Immature natural killer cell (primary cell): ENCODE measurements at regions not wholly inside any gene's neighbourhood (a gene's known extent, or its start where the extent isn't known, plus 50 kb on each side); places are given as distances from the start of the nearest gene placed in this dataset.
"Not testable (repeated sequence)": the region's sequence is repeated elsewhere in the genome, so short reads cannot be mapped to it uniquely, and the experiment has no call there.

Experiments
- DNase-seq, 3 donors: peaks; one replicate each; pipeline ENCODE4 v3.0.0; 2022; ENCODE audit warnings: mixed read lengths in 1 of 3
- H3K27ac Mint-ChIP-seq, 6 donors: one replicate each; pipeline ENCODE4 v1.8.0; 2020; ENCODE audit warnings: mixed read lengths in 6 of 6, mild to moderate bottlenecking in 5 of 6, inconsistent platforms in 4 of 6, moderate library complexity in 3 of 6
- H3K27me3 Mint-ChIP-seq, 3 donors: one replicate each; pipeline ENCODE4 v1.8.0; 2020 to 2021; ENCODE audit warnings: low read depth in 3 of 3, mild to moderate bottlenecking in 3 of 3, mixed read lengths in 3 of 3, moderate library complexity in 3 of 3, inconsistent platforms in 1 of 3
- H3K36me3 Mint-ChIP-seq, 3 donors: one replicate each; pipeline ENCODE4 v1.8.0; 2020; ENCODE audit warnings: mixed read lengths in 3 of 3, inconsistent platforms in 2 of 3, mild to moderate bottlenecking in 2 of 3
- H3K4me1 Mint-ChIP-seq, 2 donors: one replicate each; pipeline ENCODE4 v1.8.0; 2020; ENCODE audit warnings: inconsistent platforms in 2 of 2, mild to moderate bottlenecking in 2 of 2, mixed read lengths in 2 of 2, moderate library complexity in 1 of 2
- H3K4me3 Mint-ChIP-seq, 5 donors: one replicate each; pipeline ENCODE4 v1.8.0; 2020; ENCODE audit warnings: mild to moderate bottlenecking in 5 of 5, mixed read lengths in 5 of 5, inconsistent platforms in 3 of 5, moderate library complexity in 3 of 5
- H3K9me3 Mint-ChIP-seq, 6 donors: one replicate each; pipeline ENCODE4 v1.8.0; 2020; ENCODE audit warnings: mild to moderate bottlenecking in 6 of 6, mixed read lengths in 6 of 6, inconsistent platforms in 4 of 6, moderate library complexity in 3 of 6

DNA sequence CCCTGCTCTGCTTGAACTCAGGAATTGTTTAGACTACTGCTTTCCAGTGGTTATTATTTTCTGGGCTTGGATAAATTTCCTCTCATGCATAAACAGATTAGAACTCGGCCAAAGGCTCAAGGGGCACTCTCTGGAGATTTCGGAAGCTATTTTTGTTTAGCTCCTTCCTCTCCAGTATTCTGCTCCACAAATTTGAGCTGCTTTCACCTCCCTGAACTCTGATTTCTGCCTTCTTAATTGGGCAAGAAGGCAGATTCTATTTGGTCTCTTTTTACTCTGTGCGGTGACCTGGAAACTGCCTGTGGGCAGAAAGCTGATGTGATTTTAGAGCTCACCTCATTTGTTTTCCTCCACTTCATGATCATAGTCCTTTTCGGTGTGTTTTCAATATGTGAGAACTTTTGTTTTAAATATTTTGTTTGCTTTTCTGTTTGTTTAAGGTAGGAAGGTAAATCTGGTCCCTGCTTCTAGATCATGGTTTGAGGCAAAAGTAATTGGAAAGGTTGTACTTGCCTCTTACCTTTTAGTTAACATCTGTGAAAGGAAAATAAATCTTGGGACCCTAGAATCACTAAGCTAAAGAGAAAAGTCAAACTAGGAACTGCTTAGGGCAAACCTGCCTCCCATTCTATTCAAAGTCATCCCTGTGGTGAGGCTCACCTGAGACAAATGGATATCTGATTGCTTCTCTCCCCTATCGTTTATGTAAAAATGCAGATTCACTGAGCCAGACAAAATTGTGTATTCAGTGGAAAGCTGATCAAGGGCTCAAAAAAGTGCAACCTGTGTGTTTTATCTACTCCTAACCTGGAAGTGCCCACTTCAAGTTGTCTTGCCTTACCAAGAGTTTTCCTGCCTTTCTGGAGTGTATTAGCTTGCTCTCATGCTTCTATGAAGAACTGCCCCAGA is 714.7 kb upstream of the PCDH20 start:
- Mint-ChIP-seq H3K4me3 (no peak overlapping the region), H3K9me3 (peaks cover 10 to 38% (median 12%) of the 10 kb centered on the region in 6 donors), H3K4me1 (no peaks in the 10 kb centered on the region), H3K27ac (no peak overlapping the region), H3K36me3 (peaks cover 0 to 3% (median 0%) of the 10 kb centered on the region in 3 donors), H3K27me3 (peaks cover 0 to 2% (median 1%) of the 10 kb centered on the region in 3 donors)
- no peak for DNase-seq

DNA sequence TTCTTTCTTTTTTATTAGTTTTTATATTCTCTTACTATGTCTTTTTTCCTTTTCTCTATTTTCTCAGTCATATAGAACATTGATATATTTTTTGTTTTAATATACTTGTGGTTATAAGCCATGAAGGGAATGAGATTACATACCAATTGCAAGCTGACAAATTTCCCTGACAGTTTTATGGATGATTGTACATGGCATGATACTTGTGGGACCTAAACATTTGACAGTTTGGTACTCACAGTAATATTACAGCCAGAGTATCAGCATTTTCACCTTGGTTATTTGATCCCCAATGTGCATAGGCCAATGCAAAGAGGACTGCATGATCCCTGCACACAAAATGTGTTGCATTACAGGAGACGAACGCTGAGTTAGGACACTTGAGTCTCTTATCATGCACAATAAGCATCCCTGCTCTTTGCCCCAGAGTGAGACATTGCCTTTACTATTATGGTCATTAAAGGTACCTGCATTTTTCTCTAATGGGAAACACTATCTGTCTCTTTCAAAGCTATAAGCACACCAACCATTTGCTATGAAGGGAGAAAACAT is 713.4 kb upstream of the PCDH20 start:
- Mint-ChIP-seq H3K36me3 (peaks cover 0 to 3% (median 0%) of the 10 kb centered on the region in 3 donors), H3K4me3 (no peak overlapping the region)

DNA sequence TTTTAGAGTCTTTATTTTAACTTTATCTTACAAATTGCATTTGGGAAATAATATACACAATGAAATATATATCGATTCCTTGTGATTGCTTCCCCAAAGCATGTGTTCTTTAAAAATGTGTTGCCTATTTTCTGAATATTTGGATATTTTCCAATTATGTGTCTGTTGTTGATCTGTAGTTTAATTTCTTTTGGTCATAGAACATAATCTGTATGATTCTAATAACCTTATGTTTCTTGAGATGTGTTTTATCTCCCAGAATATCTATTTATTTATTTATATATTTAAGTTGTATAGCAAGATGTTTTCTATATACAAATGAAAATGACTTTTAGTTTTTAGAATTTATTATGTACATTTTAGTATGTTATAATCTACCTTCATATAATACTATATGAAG is 710.8 kb upstream of the PCDH20 start:
- no peak for DNase-seq
- Mint-ChIP-seq H3K4me3 (no peak overlapping the region), H3K27me3 (peaks cover 0 to 2% (median 1%) of the 10 kb centered on the region in 3 donors), H3K27ac (no peak overlapping the region), H3K4me1 (no peaks in the 10 kb centered on the region), H3K36me3 (no peaks in the 10 kb centered on the region), H3K9me3 (peaks cover 5 to 27% (median 8%) of the 10 kb centered on the region in 6 donors)

More for the DNA sequence above, 713.4 kb upstream of the PCDH20 start:
- H3K4me1 Mint-ChIP-seq: no peaks in the 10 kb centered on the region
- peaks cover 9 to 38% (median 12%) of the 10 kb centered on the region in 6 donors for H3K9me3 Mint-ChIP-seq
- no peak for DNase-seq
- H3K27ac Mint-ChIP-seq: no peak overlapping the region
- H3K27me3 Mint-ChIP-seq: peaks cover 0 to 2% (median 1%) of the 10 kb centered on the region in 3 donors

DNA sequence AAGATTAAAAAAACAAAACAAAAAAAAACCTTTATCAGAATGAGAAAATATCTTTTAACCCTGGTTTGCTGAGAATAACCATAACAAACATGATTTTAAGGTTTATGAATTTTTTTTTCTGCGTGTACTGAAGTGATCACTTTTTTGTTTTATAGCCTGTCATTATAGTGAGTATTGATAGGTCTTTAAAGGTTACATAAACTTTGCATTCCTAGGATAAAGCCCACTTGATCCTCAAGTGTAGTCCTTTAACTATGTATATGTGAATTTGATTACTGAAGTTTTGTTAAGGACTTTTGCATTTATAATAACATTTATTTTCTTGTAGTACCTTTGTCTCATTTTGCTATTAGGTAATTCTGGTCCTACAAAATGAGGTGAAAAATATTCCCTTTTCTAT is 709.8 kb upstream of the PCDH20 start:
- Mint-ChIP-seq H3K4me1 (no peaks in the 10 kb centered on the region), H3K27ac (no peak overlapping the region), H3K27me3 (peaks cover 0 to 2% (median 1%) of the 10 kb centered on the region in 3 donors), H3K4me3 (no peak overlapping the region), H3K36me3 (no peaks in the 10 kb centered on the region), H3K9me3 (peaks cover 5 to 21% (median 9%) of the 10 kb centered on the region in 6 donors)
- DNase-seq: no peak

GRCh38 chr13:62123409-62123808 is 707.8 kb upstream of the PCDH20 start:
- no peaks in the 10 kb centered on the region for H3K36me3 Mint-ChIP-seq
- H3K27me3 Mint-ChIP-seq: peaks cover 0 to 2% (median 1%) of the 10 kb centered on the region in 3 donors
- DNase-seq: no peak
- no peak overlapping the region for H3K27ac Mint-ChIP-seq
- peaks cover 0 to 18% (median 7%) of the 10 kb centered on the region in 6 donors for H3K9me3 Mint-ChIP-seq
- H3K4me1 Mint-ChIP-seq: no peaks in the 10 kb centered on the region
- no peak overlapping the region for H3K4me3 Mint-ChIP-seq

DNA sequence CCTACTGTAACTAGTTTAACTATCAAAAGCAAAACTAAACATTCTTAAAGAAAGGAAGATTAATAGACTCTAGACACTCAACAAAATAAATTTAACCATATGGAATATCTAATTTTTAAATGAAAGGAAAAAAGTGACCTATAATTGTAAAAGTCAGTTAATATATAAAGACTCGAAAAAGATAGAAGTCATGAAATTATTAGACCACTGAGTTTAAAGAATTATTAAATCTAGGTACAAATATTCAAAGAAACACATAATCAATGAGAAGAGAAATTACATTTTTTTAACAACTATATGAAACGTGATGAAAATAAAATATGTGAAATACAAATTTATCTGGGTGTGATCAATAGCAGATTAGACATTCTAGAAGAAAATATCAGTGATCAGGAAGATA is 706.8 kb upstream of the PCDH20 start:
- Mint-ChIP-seq H3K9me3 (peaks cover 0 to 12% (median 5%) of the 10 kb centered on the region in 6 donors), H3K4me3 (no peak overlapping the region), H3K27me3 (no peaks in the 10 kb centered on the region), H3K36me3 (no peaks in the 10 kb centered on the region), H3K27ac (no peak overlapping the region), H3K4me1 (no peaks in the 10 kb centered on the region)
- no peak for DNase-seq

GRCh38 chr13:62119739-62120700 is 704.4 kb upstream of the PCDH20 start:
- no peaks in the 10 kb centered on the region for H3K4me1 Mint-ChIP-seq
- H3K4me3 Mint-ChIP-seq: no peak overlapping the region
- H3K27ac Mint-ChIP-seq: no peak overlapping the region
- H3K36me3 Mint-ChIP-seq: no peaks in the 10 kb centered on the region
- H3K27me3 Mint-ChIP-seq: no peaks in the 10 kb centered on the region
- peaks cover 3 to 19% (median 9%) of the 10 kb centered on the region in 6 donors for H3K9me3 Mint-ChIP-seq
- no peak for DNase-seq

GRCh38 chr13:62115831-62116230 is 700.2 kb upstream of the PCDH20 start:
- H3K27ac Mint-ChIP-seq: no peak overlapping the region
- H3K9me3 Mint-ChIP-seq: peaks cover 3 to 22% (median 9%) of the 10 kb centered on the region in 6 donors
- DNase-seq: no peak
- H3K27me3 Mint-ChIP-seq: no peaks in the 10 kb centered on the region
- H3K4me3 Mint-ChIP-seq: no peak overlapping the region
- no peaks in the 10 kb centered on the region for H3K36me3 Mint-ChIP-seq
- no peaks in the 10 kb centered on the region for H3K4me1 Mint-ChIP-seq

DNA sequence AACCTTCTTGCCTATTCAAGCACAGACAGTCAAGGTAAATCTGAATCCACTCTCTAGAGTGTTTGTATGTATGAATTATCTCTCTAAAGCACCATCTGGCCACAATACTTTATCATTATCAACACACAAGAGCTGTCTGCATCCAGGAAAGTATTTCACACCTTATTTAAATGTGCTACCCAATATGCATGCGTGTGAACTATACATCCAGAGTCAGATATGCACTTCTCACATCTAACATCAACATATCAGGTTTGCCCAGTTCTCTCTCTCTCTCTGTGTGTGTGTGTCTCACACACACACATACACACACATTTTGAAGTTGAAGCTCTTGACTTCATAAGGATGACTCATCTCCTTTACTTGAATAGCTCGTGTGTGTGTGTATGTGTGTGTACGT is 697.5 kb upstream of the PCDH20 start:
- Mint-ChIP-seq H3K4me1 (no peaks in the 10 kb centered on the region), H3K4me3 (no peak overlapping the region), H3K27ac (no peak overlapping the region), H3K27me3 (no peaks in the 10 kb centered on the region), H3K9me3 (peaks cover 6 to 25% (median 8%) of the 10 kb centered on the region in 6 donors), H3K36me3 (no peaks in the 10 kb centered on the region)
- no peak for DNase-seq

- peaks cover 6 to 32% (median 7%) of the 10 kb centered on the region in 6 donors for H3K9me3 Mint-ChIP-seq
- H3K4me1 Mint-ChIP-seq: no peaks in the 10 kb centered on the region
- no peaks in the 10 kb centered on the region for H3K36me3 Mint-ChIP-seq
Observed at GRCh38 chr13:62110079-62110478, 694.4 kb upstream of the PCDH20 start.

GRCh38 chr13:62104136-62104535 is 688.5 kb upstream of the PCDH20 start:
- H3K4me3 Mint-ChIP-seq, H3K4me1 Mint-ChIP-seq: not testable (repeated sequence)

More at GRCh38 chr13:62110079-62110478, 694.4 kb upstream of the PCDH20 start:
- H3K4me3 Mint-ChIP-seq: no peak overlapping the region
- no peak overlapping the region for H3K27ac Mint-ChIP-seq
- DNase-seq: no peak
- no peaks in the 10 kb centered on the region for H3K27me3 Mint-ChIP-seq

DNA sequence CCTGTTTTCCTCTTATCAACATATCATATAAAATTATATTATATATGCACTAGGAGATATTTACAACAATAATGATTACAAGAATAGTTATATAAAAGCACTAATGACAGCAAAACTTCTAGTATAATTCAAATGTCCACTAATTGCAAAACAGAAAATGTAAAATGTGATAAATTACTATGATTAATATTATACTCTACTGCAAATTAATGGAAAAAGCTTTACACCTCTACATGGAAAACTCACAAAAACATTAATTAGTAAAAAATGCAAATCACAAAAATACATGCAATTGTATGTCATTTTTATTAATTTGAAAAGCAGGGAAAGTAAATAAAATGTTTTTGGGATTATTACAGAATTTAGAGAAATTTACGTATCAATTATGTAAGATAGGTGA is 681.0 kb upstream of the PCDH20 start:
- no peak overlapping the region for H3K27ac Mint-ChIP-seq
- H3K9me3 Mint-ChIP-seq: peaks cover 10 to 47% (median 27%) of the 10 kb centered on the region in 6 donors
- no peak overlapping the region for H3K4me3 Mint-ChIP-seq
- no peak for DNase-seq
- no peaks in the 10 kb centered on the region for H3K36me3 Mint-ChIP-seq
- no peaks in the 10 kb centered on the region for H3K27me3 Mint-ChIP-seq
- H3K4me1 Mint-ChIP-seq: no peaks in the 10 kb centered on the region

More at GRCh38 chr13:62104136-62104535, 688.5 kb upstream of the PCDH20 start:
- H3K27ac Mint-ChIP-seq, H3K36me3 Mint-ChIP-seq, H3K27me3 Mint-ChIP-seq, DNase-seq: not testable (repeated sequence)
- H3K9me3 Mint-ChIP-seq: peaks cover 19 to 50% (median 26%) of the 10 kb centered on the region in 6 donors

DNA sequence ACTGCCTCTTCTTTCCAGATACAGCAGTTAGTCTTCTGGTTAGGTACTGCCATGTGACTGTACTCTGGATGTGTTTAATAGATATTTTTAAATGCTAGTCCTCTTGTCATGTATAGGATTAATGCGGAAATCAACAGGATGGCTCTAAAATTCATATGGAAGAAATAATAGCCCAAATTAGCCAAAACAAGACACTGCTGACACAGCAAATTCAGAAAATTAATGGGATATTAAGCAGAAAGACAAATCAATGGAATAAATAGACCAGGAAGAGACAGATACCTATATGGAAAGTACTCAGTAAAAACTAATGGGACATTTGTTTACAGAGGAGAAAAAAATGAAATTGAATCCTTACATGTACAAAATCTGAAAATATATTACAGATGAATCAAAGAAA is 679.3 kb upstream of the PCDH20 start:
- no peak for DNase-seq
- H3K36me3 Mint-ChIP-seq: no peaks in the 10 kb centered on the region
- H3K27me3 Mint-ChIP-seq: no peaks in the 10 kb centered on the region
- H3K4me3 Mint-ChIP-seq: no peak overlapping the region
- peaks cover 6 to 46% (median 21%) of the 10 kb centered on the region in 6 donors for H3K9me3 Mint-ChIP-seq
- H3K27ac Mint-ChIP-seq: no peak overlapping the region
- no peaks in the 10 kb centered on the region for H3K4me1 Mint-ChIP-seq
